Endothelial cell of umbilical vein (primary cell): ENCODE measurements at regions not wholly inside any gene's neighbourhood (a gene's known extent, or its start where the extent isn't known, plus 50 kb on each side); places are given as distances from the start of the nearest gene placed in this dataset.

ENCODE experiments used
- BruUV-seq: library from RNA; stranded (reverse); fragments of 400-500 nt; replicated peaks from 2 replicates; lab custom pipeline; 2021; lab: Mats Ljungman, UMichigan
- CTCF ChIA-PET: fragments of 300-600, 350-600 bp; sonication (Branson Sonifier 250); formaldehyde crosslinking; loops from one replicate; lab custom pipeline; 2021; ENCODE audit warnings: antibody characterized with exemption, inconsistent platforms; lab: Charles Lee
- POLR2A ChIA-PET: fragments of 300-600, 350-600 bp; sonication (Branson Sonifier 250); formaldehyde crosslinking; loops from one replicate; lab custom pipeline; 2021; ENCODE audit warnings: antibody characterized with exemption, inconsistent platforms; lab: Charles Lee
- DNase-seq: peaks from one replicate; pipeline ENCODE4 v3.0.0-alpha.2; 2011; ENCODE audit warnings: low read depth, low spot score
- FAIRE-seq: peaks from 2 replicates; lab custom pipeline; 2011; peaks lifted over from hg19 to GRCh38; lab: Jason Lieb, UNC
- H2AFZ ChIP-seq: 2 replicates; pipeline ENCODE4 v1.6.0; 2012; ENCODE audit warnings: low read depth, low read length, control low read depth, inconsistent platforms
- H3K27ac ChIP-seq: 2 replicates; pipeline ENCODE4 v1.5.1; 2011; ENCODE audit warnings: low read depth, mild to moderate bottlenecking, control low read depth, low read length, moderate library complexity; ENCODE audit not compliant: insufficient read depth
- H3K27me3 ChIP-seq, 2 experiments: 2 replicates each; pipeline versions ENCODE4 v1.6.0 to v1.6.1; 2011; ENCODE audit warnings: low read length in 2 of 2, mixed read lengths in 1 of 2; ENCODE audit not compliant: control insufficient read depth in 2 of 2, insufficient read depth in 2 of 2
- H3K36me3 ChIP-seq, 2 experiments: 2 replicates in 1 of 2; 3 replicates in 1 of 2; pipeline ENCODE4 v1.5.1; 2011; ENCODE audit warnings: low read length in 2 of 2, mild to moderate bottlenecking in 1 of 2, moderate library complexity in 1 of 2; ENCODE audit not compliant: control insufficient read depth in 2 of 2, insufficient read depth in 2 of 2; ENCODE audit errors: extremely low read depth in 1 of 2
- H3K4me1 ChIP-seq: 3 replicates; pipeline ENCODE4 v1.5.1; 2011; ENCODE audit warnings: mild to moderate bottlenecking, low read length; ENCODE audit not compliant: control insufficient read depth, insufficient read depth; ENCODE audit errors: extremely low read depth
- H3K4me2 ChIP-seq: 2 replicates; pipeline ENCODE4 v1.6.1; 2011; ENCODE audit warnings: low read length, control low read depth, mixed read lengths; ENCODE audit not compliant: insufficient read depth
- H3K4me3 ChIP-seq, 3 experiments: fragments of 200-600 bp in 1 of 3; sonication (generic), shearing (Covaris generic) in 1 of 3; replicated peaks in 1 of 3; 2 replicates each; pipeline ENCODE4 v1.5.1; 2011 to 2016; ENCODE audit warnings: control low read depth in 3 of 3, low read length in 3 of 3, mild to moderate bottlenecking in 2 of 3, inconsistent platforms in 1 of 3, low read depth in 1 of 3, moderate library complexity in 1 of 3; ENCODE audit not compliant: insufficient read depth in 1 of 3
- H3K79me2 ChIP-seq: 2 replicates; pipeline ENCODE4 v1.6.0; 2012; ENCODE audit warnings: low read length, inconsistent platforms; ENCODE audit not compliant: control insufficient read depth, insufficient read depth
- H3K9ac ChIP-seq: replicated peaks from 2 replicates; pipeline ENCODE3; 2011; ENCODE audit warnings: low read length, control low read depth; ENCODE audit not compliant: insufficient read depth; ENCODE audit errors: extremely low read depth
- H3K9me1 ChIP-seq: replicated peaks from 3 replicates; pipeline ENCODE4 v1.6.0; 2011; ENCODE audit warnings: mild to moderate bottlenecking, low read length; ENCODE audit not compliant: control insufficient read depth, insufficient read depth; ENCODE audit errors: extremely low read depth
- H3K9me3 ChIP-seq: replicated peaks from 2 replicates; pipeline ENCODE4 v1.5.1; 2012; ENCODE audit warnings: low read length, inconsistent platforms; ENCODE audit not compliant: control insufficient read depth, insufficient read depth
- H4K20me1 ChIP-seq: replicated peaks from 2 replicates; pipeline ENCODE3; 2011; ENCODE audit warnings: mild to moderate bottlenecking, low read length; ENCODE audit not compliant: control insufficient read depth, insufficient read depth; ENCODE audit errors: extremely low read depth
- CTCF ChIP-seq, 2 donors: IDR thresholded peaks; 1 replicate in 1 of 2; 2 replicates in 1 of 2; pipeline ENCODE4 v1.5.1; 2011; ENCODE audit warnings: low read length in 2 of 2, mild to moderate bottlenecking in 2 of 2, moderate library complexity in 2 of 2, control low read depth in 1 of 2, inconsistent platforms in 1 of 2, low read depth in 1 of 2; ENCODE audit not compliant: insufficient read depth in 1 of 2; ENCODE audit errors: extremely low read depth in 1 of 2
- EZH2 ChIP-seq: IDR thresholded peaks from 2 replicates; pipeline ENCODE4 v1.6.1; 2012; ENCODE audit warnings: borderline replicate concordance, low read depth, mild to moderate bottlenecking, moderate library complexity, low read length, inconsistent platforms; ENCODE audit not compliant: severe bottlenecking
- FOS ChIP-seq: IDR thresholded peaks from 2 replicates; pipeline ENCODE4 v1.6.1; 2011; ENCODE audit warnings: mild to moderate bottlenecking, low read length, moderate library complexity, borderline replicate concordance; ENCODE audit not compliant: insufficient read depth
- GATA2 ChIP-seq: IDR thresholded peaks from 2 replicates; pipeline ENCODE4 v1.7.0; 2011; ENCODE audit warnings: low read depth, mild to moderate bottlenecking, moderate library complexity, mixed read lengths, low read length; ENCODE audit not compliant: insufficient read length, insufficient read depth
- MAX ChIP-seq: IDR thresholded peaks from 2 replicates; pipeline ENCODE4 v1.6.1; 2011; ENCODE audit not compliant: insufficient read depth, insufficient read length
- MYC ChIP-seq: IDR thresholded peaks from one replicate; pipeline ENCODE4 v1.6.1; 2011; ENCODE audit warnings: mild to moderate bottlenecking, low read depth, low read length
- POLR2A ChIP-seq: IDR thresholded peaks from 2 replicates; pipeline ENCODE4 v1.6.1; 2012; ENCODE audit warnings: low read depth, mild to moderate bottlenecking, control low read depth, low read length
- dilution Hi-C: fragments of 300-500 bp; cut with MboI; formaldehyde crosslinking; loops from one replicate; pipeline ENCODE4 v1.15.0; 2019; ENCODE audit warnings: low sequenced_read_pairs; ENCODE audit not compliant: extremely low pct_ligation_motif_present
- intact Hi-C: fragments of 100-400 bp; cut with micrococcal nuclease; formaldehyde crosslinking; loops from one replicate; pipeline ENCODE4 v1.10.0; 2022

GRCh38 chr15:88335074-88335473 is 78.5 kb upstream of the NTRK3 start:
- no peak overlapping the region for H2AFZ ChIP-seq

More at GRCh38 chr15:88335074-88335473, 78.5 kb upstream of the NTRK3 start:
- BruUV-seq: no TSS peak
- Histone ChIP-seq H4K20me1 (no peaks in the 10 kb centered on the region), H3K9me3 (no peaks in the 10 kb centered on the region), H3K4me3 (no peak overlapping the region), H3K27ac (no peak overlapping the region), H3K9ac (no peak overlapping the region), H3K36me3 (no peaks in the 10 kb centered on the region), H3K4me1 (no peaks in the 10 kb centered on the region), H3K9me1 (no peaks in the 10 kb centered on the region), H3K27me3 (no peaks in the 10 kb centered on the region), H3K4me2 (no peak overlapping the region), H3K79me2 (no peaks in the 10 kb centered on the region)
- intact Hi-C loops: loop anchor here (10.0 kb wide), 1 partner anchor 120 kb away; no protein-coding TSS in a partner anchor
- POLR2A ChIA-PET: no interaction called here
- no peak for DNase-seq
- CTCF ChIA-PET: no interaction called here
- dilution Hi-C loops: no loop called here
- FAIRE-seq: no peak
- TF ChIP-seq MYC: no peak
- no peak for TF ChIP-seq GATA2
- TF ChIP-seq POLR2A: no peak
- TF ChIP-seq MAX: no peak
- no peak for TF ChIP-seq FOS
- no peak for TF ChIP-seq CTCF (IDR thresholded peaks at IDR 0.05; ENCODE audit: extremely low read depth in 1 of 2, insufficient read depth in 1 of 2, low read depth in 1 of 2, low read length in 2 of 2)
- TF ChIP-seq EZH2: no peak
